HEK293T (cell line): ENCODE measurements at regions not wholly inside any gene's neighbourhood (a gene's known extent, or its start where the extent isn't known, plus 50 kb on each side); places are given as distances from the start of the nearest gene placed in this dataset.

ENCODE experiments used
- CTCF ChIA-PET: fragments of 350-600 bp; formaldehyde crosslinking; extraction: SDS; loops from one replicate; lab custom pipeline; 2021; ENCODE audit warnings: antibody characterized with exemption, inconsistent platforms; lab: Yijun Ruan, JAX
- POLR2A ChIA-PET: fragments of 350-600 bp; formaldehyde crosslinking; extraction: SDS; loops from one replicate; lab custom pipeline; 2020; ENCODE audit warnings: antibody characterized with exemption, inconsistent platforms; lab: Yijun Ruan, JAX
- DNase-seq: peaks from one replicate; pipeline ENCODE4 v3.0.0; 2012; ENCODE audit warnings: mixed read lengths; ENCODE audit errors: extremely low spot score
- ARNT ChIP-seq: fragments of 450-650 bp; IDR thresholded peaks from 2 replicates; pipeline ENCODE4 v1.6.1; 2017; ENCODE audit warnings: mild to moderate bottlenecking
- BHLHE40 ChIP-seq: fragments of 450-650 bp; IDR thresholded peaks from 2 replicates; pipeline ENCODE4 v1.6.1; 2016; ENCODE audit warnings: mild to moderate bottlenecking, moderate library complexity, borderline replicate concordance
- CTBP1 ChIP-seq: fragments of 450-650 bp; IDR thresholded peaks from 2 replicates; pipeline ENCODE4 v1.6.1; 2016; ENCODE audit warnings: borderline replicate concordance
- ELF4 ChIP-seq: fragments of 450-650 bp; IDR thresholded peaks from 2 replicates; pipeline ENCODE4 v1.6.1; 2017; ENCODE audit warnings: antibody characterized with exemption
- FOXA1 ChIP-seq: fragments of 450-650 bp; IDR thresholded peaks from 2 replicates; pipeline ENCODE4 v1.6.1; 2016; ENCODE audit warnings: mild to moderate bottlenecking
- FOXK2 ChIP-seq: fragments of 450-650 bp; IDR thresholded peaks from 2 replicates; pipeline ENCODE4 v1.6.1; 2016; ENCODE audit warnings: mild to moderate bottlenecking
- FOXM1 ChIP-seq: fragments of 450-650 bp; IDR thresholded peaks from 2 replicates; pipeline ENCODE4 v1.6.1; 2017; ENCODE audit warnings: mild to moderate bottlenecking, borderline replicate concordance
- HDGF ChIP-seq: fragments of 450-650 bp; IDR thresholded peaks from 2 replicates; pipeline ENCODE4 v1.6.1; 2017; ENCODE audit warnings: antibody characterized with exemption, borderline replicate concordance
- L3MBTL2 ChIP-seq: fragments of 450-650 bp; conservative IDR thresholded peaks from 2 replicates; pipeline ENCODE4 v1.6.1; 2016; ENCODE audit warnings: mild to moderate bottlenecking
- LEF1 ChIP-seq: fragments of 450-650 bp; IDR thresholded peaks from 2 replicates; pipeline ENCODE4 v1.6.1; 2017; ENCODE audit warnings: mild to moderate bottlenecking, borderline replicate concordance
- NFRKB ChIP-seq: fragments of 450-650 bp; IDR thresholded peaks from 2 replicates; pipeline ENCODE4 v1.6.1; 2016; ENCODE audit warnings: mild to moderate bottlenecking, moderate library complexity
- PKNOX1 ChIP-seq: fragments of 450-650 bp; IDR thresholded peaks from 2 replicates; pipeline ENCODE4 v1.6.1; 2016
- SP1 ChIP-seq: fragments of 450-650 bp; IDR thresholded peaks from 2 replicates; pipeline ENCODE4 v1.6.1; 2017
- SUZ12 ChIP-seq: fragments of 450-650 bp; IDR thresholded peaks from 2 replicates; pipeline ENCODE4 v1.6.1; 2016; ENCODE audit warnings: mild to moderate bottlenecking
- TARDBP ChIP-seq: fragments of 450-650 bp; IDR thresholded peaks from 2 replicates; pipeline ENCODE4 v1.6.1; 2016
- ZNF384 ChIP-seq: fragments of 450-650 bp; IDR thresholded peaks from 2 replicates; pipeline ENCODE4 v1.6.1; 2016

- no peak for DNase-seq
- TF ChIP-seq ZNF384 (no peak), TARDBP (no peak), SUZ12 (no peak), SP1 (no peak), ELF4 (no peak)
- POLR2A ChIA-PET, result interaction anchor here (0.9 kb wide), 1 partner anchor 25 kb away, joined by 3 read pairs; no protein-coding TSS in a partner anchor
- CTCF ChIA-PET, result no interaction called here
Observed at GRCh38 chr5:15034379-15034778, 162.8 kb upstream of the ANKH start.

GRCh38 chr5:15031180-15031579 lies 159.6 kb upstream of the ANKH start:
- no peak for DNase-seq
- ChIA-PET POLR2A (no interaction called here), CTCF (no interaction called here)
- TF ChIP-seq ELF4, result no peak
- TF ChIP-seq ARNT, result no peak
- no peak for TF ChIP-seq FOXM1
- no peak for TF ChIP-seq SP1
- TF ChIP-seq CTBP1, result no peak
- TF ChIP-seq L3MBTL2, result no peak
- TF ChIP-seq LEF1, result no peak
- no peak for TF ChIP-seq NFRKB
- no peak for TF ChIP-seq HDGF
- no peak for TF ChIP-seq FOXK2

- DNase-seq, result no peak
- POLR2A ChIA-PET, result no interaction called here
Observed at GRCh38 chr5:15027764-15028163, 156.2 kb upstream of the ANKH start.

GRCh38 chr5:15026944-15027343 lies 155.4 kb upstream of the ANKH start:
- POLR2A ChIA-PET, result no interaction called here
- CTCF ChIA-PET, result no interaction called here
- TF ChIP-seq FOXA1, result no peak
- no peak for TF ChIP-seq L3MBTL2
- TF ChIP-seq FOXK2, result no peak
- no peak for TF ChIP-seq SP1
- no peak for TF ChIP-seq PKNOX1
- no peak for TF ChIP-seq ELF4
- no peak for TF ChIP-seq ARNT
- TF ChIP-seq ZNF384, result no peak
- TF ChIP-seq CTBP1, result no peak
- TF ChIP-seq HDGF, result no peak
- no peak for TF ChIP-seq FOXM1
- no peak for TF ChIP-seq BHLHE40
- TF ChIP-seq SUZ12, result no peak
- no peak for TF ChIP-seq TARDBP
- no peak for TF ChIP-seq LEF1
- no peak for TF ChIP-seq NFRKB

More at GRCh38 chr5:15027764-15028163, 156.2 kb upstream of the ANKH start:
- TF ChIP-seq L3MBTL2, result no peak
- no peak for TF ChIP-seq FOXK2
- no peak for TF ChIP-seq FOXM1
- TF ChIP-seq FOXA1, result no peak
- no peak for TF ChIP-seq ELF4
- no peak for TF ChIP-seq ZNF384
- TF ChIP-seq TARDBP, result no peak
- TF ChIP-seq SUZ12, result no peak
- no peak for TF ChIP-seq PKNOX1
- TF ChIP-seq ARNT, result no peak
- CTCF ChIA-PET, result no interaction called here

GRCh38 chr5:15026011-15026893 lies 154.7 kb upstream of the ANKH start:
- TF ChIP-seq TARDBP, result no peak
- no peak for TF ChIP-seq ARNT
- TF ChIP-seq ELF4, result no peak
- no peak for TF ChIP-seq HDGF
- no peak for TF ChIP-seq SUZ12
- no peak for TF ChIP-seq SP1
- no peak for TF ChIP-seq NFRKB
- TF ChIP-seq PKNOX1, result no peak
- no peak for TF ChIP-seq FOXK2
- TF ChIP-seq ZNF384, result no peak
- TF ChIP-seq FOXM1, result no peak
- no peak for TF ChIP-seq LEF1
- TF ChIP-seq L3MBTL2, result no peak
- TF ChIP-seq CTBP1, result no peak
- POLR2A ChIA-PET, result no interaction called here
- no peak for DNase-seq
- CTCF ChIA-PET, result no interaction called here

More at GRCh38 chr5:15026944-15027343, 155.4 kb upstream of the ANKH start:
- DNase-seq, result no peak

- ChIA-PET CTCF (interaction anchor here (0.7 kb wide), 1 partner anchor 556 kb away, joined by 3 read pairs; no protein-coding TSS in a partner anchor), POLR2A (no interaction called here)
- DNase-seq, result no peak
- TF ChIP-seq L3MBTL2 (no peak), LEF1 (no peak), BHLHE40 (no peak), FOXA1 (no peak), NFRKB (no peak), ELF4 (no peak), HDGF (no peak)
Observed at GRCh38 chr5:15023846-15024245, 152.3 kb upstream of the ANKH start.
